Suprapubic skin (tissue), 4 donors: ENCODE measurements at regions not wholly inside any gene's neighbourhood (a gene's known extent, or its start where the extent isn't known, plus 50 kb on each side); places are given as distances from the start of the nearest gene placed in this dataset.

Source experiments
- POLR2A ChIP-seq, 2 donors: fragments of 450-650 bp; IDR thresholded peaks; one replicate each; pipeline ENCODE4 v1.6.1; 2017; ENCODE audit warnings: antibody characterized with exemption in 2 of 2, mild to moderate bottlenecking in 2 of 2, moderate library complexity in 2 of 2
- POLR2AphosphoS5 ChIP-seq, 3 donors: sonication (generic); formaldehyde crosslinking; IDR thresholded peaks; one replicate each; pipeline ENCODE4 v1.6.1; 2017; ENCODE audit warnings: antibody characterized with exemption in 3 of 3
- TF ChIP-seq, protein P1 (sequence below), 2 donors: fragments of 200-600 bp in 1 of 2; fragments of 450-650 bp in 1 of 2; sonication (generic) in 1 of 2; IDR thresholded peaks; one replicate each; pipeline ENCODE4 v1.5.1; 2016 to 2019; ENCODE audit warnings: antibody characterized with exemption in 2 of 2, mild to moderate bottlenecking in 1 of 2, moderate library complexity in 1 of 2

DNA sequence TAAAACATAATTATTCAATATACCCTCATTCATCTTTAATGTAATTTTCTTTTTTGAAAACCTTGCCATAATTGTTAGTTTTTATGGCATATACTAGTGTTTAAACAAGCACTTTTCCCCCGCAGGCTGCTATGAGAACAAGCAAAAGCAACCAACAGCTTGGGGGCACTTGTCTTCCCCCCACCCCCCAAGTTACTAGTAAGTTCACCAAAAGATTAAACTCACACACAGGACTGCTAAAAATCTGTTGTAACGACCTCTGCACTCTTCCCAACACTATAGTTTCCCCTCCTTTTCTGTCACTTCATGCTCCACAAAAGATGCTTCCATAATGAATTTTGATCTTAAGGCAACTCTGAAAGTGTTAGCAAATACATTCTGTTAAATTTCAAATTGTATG lies 474.9 kb upstream of the SOX5 start:
- TF ChIP-seq, protein P1, sequence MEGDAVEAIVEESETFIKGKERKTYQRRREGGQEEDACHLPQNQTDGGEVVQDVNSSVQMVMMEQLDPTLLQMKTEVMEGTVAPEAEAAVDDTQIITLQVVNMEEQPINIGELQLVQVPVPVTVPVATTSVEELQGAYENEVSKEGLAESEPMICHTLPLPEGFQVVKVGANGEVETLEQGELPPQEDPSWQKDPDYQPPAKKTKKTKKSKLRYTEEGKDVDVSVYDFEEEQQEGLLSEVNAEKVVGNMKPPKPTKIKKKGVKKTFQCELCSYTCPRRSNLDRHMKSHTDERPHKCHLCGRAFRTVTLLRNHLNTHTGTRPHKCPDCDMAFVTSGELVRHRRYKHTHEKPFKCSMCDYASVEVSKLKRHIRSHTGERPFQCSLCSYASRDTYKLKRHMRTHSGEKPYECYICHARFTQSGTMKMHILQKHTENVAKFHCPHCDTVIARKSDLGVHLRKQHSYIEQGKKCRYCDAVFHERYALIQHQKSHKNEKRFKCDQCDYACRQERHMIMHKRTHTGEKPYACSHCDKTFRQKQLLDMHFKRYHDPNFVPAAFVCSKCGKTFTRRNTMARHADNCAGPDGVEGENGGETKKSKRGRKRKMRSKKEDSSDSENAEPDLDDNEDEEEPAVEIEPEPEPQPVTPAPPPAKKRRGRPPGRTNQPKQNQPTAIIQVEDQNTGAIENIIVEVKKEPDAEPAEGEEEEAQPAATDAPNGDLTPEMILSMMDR (IDR thresholded peaks at IDR 0.05): no peak
- no peak for TF ChIP-seq POLR2A (IDR thresholded peaks at IDR 0.05)
- TF ChIP-seq POLR2AphosphoS5 (IDR thresholded peaks at IDR 0.05): no peak
